HEK293 (cell line): ENCODE measurements at regions not wholly inside any gene's neighbourhood (a gene's known extent, or its start where the extent isn't known, plus 50 kb on each side); places are given as distances from the start of the nearest gene placed in this dataset.

Experiments
- CTCF ChIA-PET: fragments of 350-600 bp; formaldehyde crosslinking; extraction: SDS; loops from one replicate; lab custom pipeline; 2021; ENCODE audit warnings: antibody characterized with exemption; lab: Yijun Ruan, JAX
- POLR2A ChIA-PET: fragments of 300-600 bp; formaldehyde crosslinking; extraction: SDS; loops from one replicate; lab custom pipeline; 2020; ENCODE audit warnings: antibody characterized with exemption, inconsistent platforms; lab: Yijun Ruan, JAX
- H3K27ac ChIP-seq: fragments of 200-500 bp; sonication (Bioruptor generic); 2 replicates; pipeline ENCODE4 v1.5.1; 2014; ENCODE audit warnings: low read depth, low read length, control low read depth, inconsistent platforms; ENCODE audit errors: extremely low read depth
- H3K36me3 ChIP-seq, 2 experiments: fragments of 200-500 bp in 1 of 2; sonication (Bioruptor generic) in 1 of 2; 1 replicate in 1 of 2; 2 replicates in 1 of 2; pipeline ENCODE4 v1.5.1; 2014 to 2017; ENCODE audit warnings: inconsistent platforms in 2 of 2, low read length in 2 of 2; ENCODE audit not compliant: control insufficient read depth in 2 of 2, insufficient read depth in 1 of 2
- H3K4me1 ChIP-seq: fragments of 200-500 bp; sonication (Bioruptor generic); 2 replicates; pipeline ENCODE4 v1.5.1; 2014; ENCODE audit warnings: mild to moderate bottlenecking, low read length, inconsistent platforms; ENCODE audit not compliant: control insufficient read depth, insufficient read depth
- H3K4me3 ChIP-seq: 2 replicates; pipeline ENCODE4 v1.5.1; 2011; ENCODE audit warnings: low read depth, mild to moderate bottlenecking, control low read depth, low read length, moderate library complexity
- H3K9me3 ChIP-seq: fragments of 200-500 bp; sonication (Bioruptor generic); 2 replicates; pipeline ENCODE4 v1.5.1; 2014; ENCODE audit warnings: low read depth, low read length, inconsistent platforms; ENCODE audit not compliant: control insufficient read depth, insufficient read depth
- HOXC10 ChIP-seq: sonication (generic); formaldehyde crosslinking; IDR thresholded peaks from 2 replicates; pipeline ENCODE4 v1.8.1; 2023; ENCODE audit warnings: mild to moderate bottlenecking, missing genetic modification reagents
- RBAK ChIP-seq: fragments of 450-650 bp; formaldehyde crosslinking; IDR thresholded peaks from 2 replicates; pipeline ENCODE4 v1.5.1; 2016; ENCODE audit warnings: missing biosample characterization, missing genetic modification characterization
- ZBTB20 ChIP-seq: fragments of 450-650 bp; formaldehyde crosslinking; IDR thresholded peaks from 2 replicates; pipeline ENCODE4 v1.5.1; 2016; ENCODE audit warnings: missing biosample characterization, missing genetic modification characterization
- ZNF112 ChIP-seq: fragments of 450-650 bp; formaldehyde crosslinking; IDR thresholded peaks from 2 replicates; pipeline ENCODE4 v1.5.0; 2017; ENCODE audit warnings: missing biosample characterization, missing genetic modification characterization
- ZNF16 ChIP-seq: fragments of 450-650 bp; formaldehyde crosslinking; IDR thresholded peaks from 2 replicates; pipeline ENCODE4 v1.5.1; 2016; ENCODE audit warnings: low read depth, missing biosample characterization, missing genetic modification characterization
- ZNF169 ChIP-seq: fragments of 450-650 bp; formaldehyde crosslinking; IDR thresholded peaks from 2 replicates; pipeline ENCODE4 v1.5.1; 2016; ENCODE audit warnings: missing biosample characterization, missing genetic modification characterization
- ZNF239 ChIP-seq: fragments of 450-650 bp; formaldehyde crosslinking; IDR thresholded peaks from 2 replicates; pipeline ENCODE4 v1.5.1; 2016; ENCODE audit warnings: missing biosample characterization, missing genetic modification characterization
- ZNF404 ChIP-seq: fragments of 450-650 bp; formaldehyde crosslinking; IDR thresholded peaks from 2 replicates; pipeline ENCODE4 v1.5.1; 2017; ENCODE audit warnings: missing biosample characterization, missing genetic modification characterization
- ZNF426 ChIP-seq: fragments of 450-650 bp; formaldehyde crosslinking; IDR thresholded peaks from 2 replicates; pipeline ENCODE4 v1.5.1; 2017; ENCODE audit warnings: missing biosample characterization, missing genetic modification characterization, mild to moderate bottlenecking, inconsistent platforms, moderate library complexity
- ZNF501 ChIP-seq: fragments of 450-650 bp; formaldehyde crosslinking; IDR thresholded peaks from 2 replicates; pipeline ENCODE4 v1.5.1; 2016; ENCODE audit warnings: missing biosample characterization, missing genetic modification characterization
- ZNF510 ChIP-seq: fragments of 450-650 bp; formaldehyde crosslinking; IDR thresholded peaks from 2 replicates; pipeline ENCODE4 v1.5.1; 2018; ENCODE audit warnings: mild to moderate bottlenecking, missing genetic modification characterization, missing biosample characterization; ENCODE audit not compliant: insufficient replicate concordance
- ZNF555 ChIP-seq: fragments of 450-650 bp; formaldehyde crosslinking; conservative IDR thresholded peaks from 2 replicates; pipeline ENCODE4 v1.5.1; 2017; ENCODE audit warnings: missing biosample characterization, mild to moderate bottlenecking, missing genetic modification characterization, inconsistent platforms
- TF ChIP-seq, protein P1 (sequence below): fragments of 450-650 bp; formaldehyde crosslinking; IDR thresholded peaks from 2 replicates; pipeline ENCODE4 v1.5.1; 2016; ENCODE audit warnings: missing biosample characterization, missing genetic modification characterization
- TF ChIP-seq, protein P2 (sequence below): fragments of 450-650 bp; formaldehyde crosslinking; IDR thresholded peaks from 2 replicates; pipeline ENCODE4 v1.5.1; 2017; ENCODE audit warnings: missing biosample characterization, missing genetic modification characterization
- TF ChIP-seq, protein P3 (sequence below): sonication (generic); formaldehyde crosslinking; IDR thresholded peaks from 2 replicates; pipeline ENCODE4 v1.8.1; 2022; ENCODE audit warnings: mild to moderate bottlenecking, moderate library complexity, missing genetic modification reagents
- TF ChIP-seq, protein P4 (sequence below): fragments of 450-650 bp; IDR thresholded peaks from 2 replicates; pipeline ENCODE4 v1.5.1; 2018; ENCODE audit warnings: missing biosample characterization, mild to moderate bottlenecking, missing genetic modification characterization
- TF ChIP-seq, protein P5 (sequence below): fragments of 450-650 bp; formaldehyde crosslinking; IDR thresholded peaks from 2 replicates; pipeline ENCODE4 v1.5.1; 2017; ENCODE audit warnings: missing biosample characterization, missing genetic modification characterization
- TF ChIP-seq, protein P6 (sequence below): fragments of 450-650 bp; formaldehyde crosslinking; IDR thresholded peaks from 2 replicates; pipeline ENCODE4 v1.5.1; 2016; ENCODE audit warnings: missing biosample characterization, missing genetic modification characterization

DNA sequence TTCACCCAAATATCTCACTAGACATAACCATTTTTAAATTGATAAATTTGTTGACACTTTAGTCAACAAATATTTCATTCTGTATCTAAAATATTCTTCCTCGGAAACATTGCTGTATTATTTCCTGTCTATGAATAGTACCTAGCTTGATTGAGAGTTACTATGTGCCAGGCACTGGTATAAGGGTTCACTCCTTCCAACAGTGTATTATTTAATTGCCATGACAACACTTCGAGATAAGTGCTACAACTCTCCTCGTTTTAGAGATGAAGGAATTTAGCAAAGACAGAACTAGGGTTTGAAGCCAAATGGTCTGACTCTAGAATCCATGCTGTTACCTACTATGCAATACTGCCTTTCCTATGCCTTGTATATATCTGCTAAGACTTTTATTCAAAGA is 287.2 kb downstream of the YTHDC2 start:
- no peak overlapping the region for H3K27ac ChIP-seq
- no peaks in the 10 kb centered on the region for H3K36me3 ChIP-seq
- ChIA-PET CTCF (no interaction called here), POLR2A (no interaction called here)
- no peak overlapping the region for H3K4me3 ChIP-seq
- TF ChIP-seq, protein P1, sequence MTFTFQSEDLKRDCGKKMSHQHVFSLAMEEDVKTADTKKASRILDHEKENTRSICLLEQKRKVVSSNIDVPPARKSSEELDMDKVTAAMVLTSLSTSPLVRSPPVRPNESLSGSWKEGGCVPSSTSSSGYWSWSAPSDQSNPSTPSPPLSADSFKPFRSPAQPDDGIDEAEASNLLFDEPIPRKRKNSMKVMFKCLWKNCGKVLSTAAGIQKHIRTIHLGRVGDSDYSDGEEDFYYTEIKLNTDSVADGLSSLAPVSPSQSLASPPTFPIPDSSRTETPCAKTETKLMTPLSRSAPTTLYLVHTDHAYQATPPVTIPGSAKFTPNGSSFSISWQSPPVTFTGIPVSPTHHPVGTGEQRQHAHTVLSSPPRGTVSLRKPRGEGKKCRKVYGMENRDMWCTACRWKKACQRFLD (tag by site-specific recombination) = no peak
- TF ChIP-seq, protein P2, sequence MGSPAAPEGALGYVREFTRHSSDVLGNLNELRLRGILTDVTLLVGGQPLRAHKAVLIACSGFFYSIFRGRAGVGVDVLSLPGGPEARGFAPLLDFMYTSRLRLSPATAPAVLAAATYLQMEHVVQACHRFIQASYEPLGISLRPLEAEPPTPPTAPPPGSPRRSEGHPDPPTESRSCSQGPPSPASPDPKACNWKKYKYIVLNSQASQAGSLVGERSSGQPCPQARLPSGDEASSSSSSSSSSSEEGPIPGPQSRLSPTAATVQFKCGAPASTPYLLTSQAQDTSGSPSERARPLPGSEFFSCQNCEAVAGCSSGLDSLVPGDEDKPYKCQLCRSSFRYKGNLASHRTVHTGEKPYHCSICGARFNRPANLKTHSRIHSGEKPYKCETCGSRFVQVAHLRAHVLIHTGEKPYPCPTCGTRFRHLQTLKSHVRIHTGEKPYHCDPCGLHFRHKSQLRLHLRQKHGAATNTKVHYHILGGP (tag by site-specific recombination) = no peak
- TF ChIP-seq, protein P3, sequence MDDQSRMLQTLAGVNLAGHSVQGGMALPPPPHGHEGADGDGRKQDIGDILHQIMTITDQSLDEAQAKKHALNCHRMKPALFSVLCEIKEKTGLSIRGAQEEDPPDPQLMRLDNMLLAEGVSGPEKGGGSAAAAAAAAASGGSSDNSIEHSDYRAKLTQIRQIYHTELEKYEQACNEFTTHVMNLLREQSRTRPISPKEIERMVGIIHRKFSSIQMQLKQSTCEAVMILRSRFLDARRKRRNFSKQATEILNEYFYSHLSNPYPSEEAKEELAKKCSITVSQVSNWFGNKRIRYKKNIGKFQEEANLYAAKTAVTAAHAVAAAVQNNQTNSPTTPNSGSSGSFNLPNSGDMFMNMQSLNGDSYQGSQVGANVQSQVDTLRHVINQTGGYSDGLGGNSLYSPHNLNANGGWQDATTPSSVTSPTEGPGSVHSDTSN (CRISPR knock-in tag) = no peak
- no peak for TF ChIP-seq ZNF239 (tag by site-specific recombination)
- TF ChIP-seq, protein P4, sequence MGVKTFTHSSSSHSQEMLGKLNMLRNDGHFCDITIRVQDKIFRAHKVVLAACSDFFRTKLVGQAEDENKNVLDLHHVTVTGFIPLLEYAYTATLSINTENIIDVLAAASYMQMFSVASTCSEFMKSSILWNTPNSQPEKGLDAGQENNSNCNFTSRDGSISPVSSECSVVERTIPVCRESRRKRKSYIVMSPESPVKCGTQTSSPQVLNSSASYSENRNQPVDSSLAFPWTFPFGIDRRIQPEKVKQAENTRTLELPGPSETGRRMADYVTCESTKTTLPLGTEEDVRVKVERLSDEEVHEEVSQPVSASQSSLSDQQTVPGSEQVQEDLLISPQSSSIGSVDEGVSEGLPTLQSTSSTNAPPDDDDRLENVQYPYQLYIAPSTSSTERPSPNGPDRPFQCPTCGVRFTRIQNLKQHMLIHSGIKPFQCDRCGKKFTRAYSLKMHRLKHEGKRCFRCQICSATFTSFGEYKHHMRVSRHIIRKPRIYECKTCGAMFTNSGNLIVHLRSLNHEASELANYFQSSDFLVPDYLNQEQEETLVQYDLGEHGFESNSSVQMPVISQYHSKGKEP (tag by site-specific recombination) = no peak
- TF ChIP-seq RBAK (tag by site-specific recombination) = no peak
- TF ChIP-seq HOXC10 (CRISPR knock-in tag) = no peak
- TF ChIP-seq ZNF555 (tag by site-specific recombination) = no peak
- TF ChIP-seq ZNF510 (tag by site-specific recombination) = no peak
- no peak for TF ChIP-seq ZNF404 (tag by site-specific recombination)
- no peak for TF ChIP-seq ZNF112 (tag by site-specific recombination)
- TF ChIP-seq, protein P5, sequence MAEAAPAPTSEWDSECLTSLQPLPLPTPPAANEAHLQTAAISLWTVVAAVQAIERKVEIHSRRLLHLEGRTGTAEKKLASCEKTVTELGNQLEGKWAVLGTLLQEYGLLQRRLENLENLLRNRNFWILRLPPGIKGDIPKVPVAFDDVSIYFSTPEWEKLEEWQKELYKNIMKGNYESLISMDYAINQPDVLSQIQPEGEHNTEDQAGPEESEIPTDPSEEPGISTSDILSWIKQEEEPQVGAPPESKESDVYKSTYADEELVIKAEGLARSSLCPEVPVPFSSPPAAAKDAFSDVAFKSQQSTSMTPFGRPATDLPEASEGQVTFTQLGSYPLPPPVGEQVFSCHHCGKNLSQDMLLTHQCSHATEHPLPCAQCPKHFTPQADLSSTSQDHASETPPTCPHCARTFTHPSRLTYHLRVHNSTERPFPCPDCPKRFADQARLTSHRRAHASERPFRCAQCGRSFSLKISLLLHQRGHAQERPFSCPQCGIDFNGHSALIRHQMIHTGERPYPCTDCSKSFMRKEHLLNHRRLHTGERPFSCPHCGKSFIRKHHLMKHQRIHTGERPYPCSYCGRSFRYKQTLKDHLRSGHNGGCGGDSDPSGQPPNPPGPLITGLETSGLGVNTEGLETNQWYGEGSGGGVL (tag by site-specific recombination) = no peak
- TF ChIP-seq ZBTB20 = no peak
- TF ChIP-seq, protein P6, sequence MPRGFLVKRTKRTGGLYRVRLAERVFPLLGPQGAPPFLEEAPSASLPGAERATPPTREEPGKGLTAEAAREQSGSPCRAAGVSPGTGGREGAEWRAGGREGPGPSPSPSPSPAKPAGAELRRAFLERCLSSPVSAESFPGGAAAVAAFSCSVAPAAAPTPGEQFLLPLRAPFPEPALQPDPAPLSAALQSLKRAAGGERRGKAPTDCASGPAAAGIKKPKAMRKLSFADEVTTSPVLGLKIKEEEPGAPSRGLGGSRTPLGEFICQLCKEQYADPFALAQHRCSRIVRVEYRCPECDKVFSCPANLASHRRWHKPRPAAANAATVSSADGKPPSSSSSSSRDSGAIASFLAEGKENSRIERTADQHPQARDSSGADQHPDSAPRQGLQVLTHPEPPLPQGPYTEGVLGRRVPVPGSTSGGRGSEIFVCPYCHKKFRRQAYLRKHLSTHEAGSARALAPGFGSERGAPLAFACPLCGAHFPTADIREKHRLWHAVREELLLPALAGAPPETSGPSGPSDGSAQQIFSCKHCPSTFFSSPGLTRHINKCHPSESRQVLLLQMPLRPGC (tag by site-specific recombination) = no peak
- TF ChIP-seq ZNF169 = no peak
- no peak for TF ChIP-seq ZNF501 (tag by site-specific recombination)
- no peak for TF ChIP-seq ZNF426 (tag by site-specific recombination)
- TF ChIP-seq ZNF16 = no peak
- no peaks in the 10 kb centered on the region for H3K4me1 ChIP-seq
- H3K9me3 ChIP-seq = no peaks in the 10 kb centered on the region
